ENCODE measurements at regions not wholly inside any gene's neighbourhood (a gene's known extent, or its start where the extent isn't known, plus 50 kb on each side); places are given as distances from the start of the nearest gene placed in this dataset.

- TF ChIP-seq CTCF (IDR thresholded peaks at IDR 0.05; ENCODE audit: insufficient read depth, low read depth, low read length): no peak
- no peak for DNase-seq (ENCODE audit: low read depth)
- no peak overlapping the region for H3K4me3 ChIP-seq (ENCODE audit: low read depth, low read length)
Measured at GRCh38 chr2:193690572-193690971, 1495.8 kb upstream of the TMEFF2 start.

GRCh38 chr2:193687195-193687594, 1492.5 kb upstream of the TMEFF2 start:
- DNase-seq (ENCODE audit: low read depth): no peak

GRCh38 chr2:193679847-193680246, 1485.1 kb upstream of the TMEFF2 start:
- no peak overlapping the region for H3K4me3 ChIP-seq (ENCODE audit: low read depth, low read length)
- no peak for DNase-seq (ENCODE audit: low read depth)
- no peak for TF ChIP-seq CTCF (IDR thresholded peaks at IDR 0.05; ENCODE audit: insufficient read depth, low read depth, low read length)

More at GRCh38 chr2:193687195-193687594, 1492.5 kb upstream of the TMEFF2 start:
- no peak for TF ChIP-seq CTCF (IDR thresholded peaks at IDR 0.05; ENCODE audit: insufficient read depth, low read depth, low read length)
- H3K4me3 ChIP-seq (ENCODE audit: low read depth, low read length): no peak overlapping the region

- no peak for TF ChIP-seq CTCF (IDR thresholded peaks at IDR 0.05; ENCODE audit: insufficient read depth, low read depth, low read length)
Measured at GRCh38 chr2:193670478-193670877, 1475.7 kb upstream of the TMEFF2 start.

GRCh38 chr2:193668557-193669323, 1474.0 kb upstream of the TMEFF2 start:
- no peak for DNase-seq (ENCODE audit: low read depth)
- no peak for TF ChIP-seq CTCF (IDR thresholded peaks at IDR 0.05; ENCODE audit: insufficient read depth, low read depth, low read length)
- H3K4me3 ChIP-seq (ENCODE audit: low read depth, low read length): no peak overlapping the region

More at GRCh38 chr2:193670478-193670877, 1475.7 kb upstream of the TMEFF2 start:
- DNase-seq (ENCODE audit: low read depth): no peak
- no peak overlapping the region for H3K4me3 ChIP-seq (ENCODE audit: low read depth, low read length)

- no peak for DNase-seq (ENCODE audit: low read depth)
- H3K4me3 ChIP-seq (ENCODE audit: low read depth, low read length): no peak overlapping the region
- TF ChIP-seq CTCF (IDR thresholded peaks at IDR 0.05; ENCODE audit: insufficient read depth, low read depth, low read length): no peak
Measured at GRCh38 chr2:193627927-193628272, 1433.2 kb upstream of the TMEFF2 start.

Data from fibroblast of villous mesenchyme (primary cell).